Caco-2 (cell line): ENCODE measurements at regions not wholly inside any gene's neighbourhood (a gene's known extent, or its start where the extent isn't known, plus 50 kb on each side); places are given as distances from the start of the nearest gene placed in this dataset.

Experiments
- BruUV-seq: library from RNA; stranded (reverse); fragments of 400-500 nt; replicated peaks from 2 replicates; lab custom pipeline; 2021; lab: Mats Ljungman, UMichigan
- CTCF ChIA-PET: fragments of 300-600 bp; sonication (Branson Sonifier 250); formaldehyde crosslinking; loops from one replicate; lab custom pipeline; 2022; ENCODE audit warnings: antibody characterized with exemption; lab: Charles Lee
- POLR2A ChIA-PET: fragments of 300-600 bp; sonication (Branson Sonifier 250); formaldehyde crosslinking; loops from one replicate; lab custom pipeline; 2022; ENCODE audit warnings: antibody characterized with exemption; lab: Charles Lee
- DNase-seq, 2 experiments: peaks; one replicate each; pipeline versions ENCODE4 v3.0.0 to v3.0.0-alpha.2; 2020 to 2022
- H3K27me3 ChIP-seq: replicated peaks from 2 replicates; pipeline ENCODE4 v1.6.0; 2011; ENCODE audit warnings: low read length; ENCODE audit not compliant: control insufficient read depth, insufficient read depth
- H3K36me3 ChIP-seq: 2 replicates; pipeline ENCODE4 v1.5.1; 2011; ENCODE audit warnings: low read length; ENCODE audit not compliant: control insufficient read depth, insufficient read depth
- H3K4me1 ChIP-seq: fragments of 250-450 bp; sonication (Bioruptor Pico); 2 replicates; pipeline ENCODE4 v1.5.1; 2020; ENCODE audit warnings: mild to moderate bottlenecking
- H3K4me3 ChIP-seq: 2 replicates; pipeline ENCODE4 v1.5.1; 2011; ENCODE audit warnings: low read depth, mild to moderate bottlenecking, control low read depth, low read length
- H3K9me3 ChIP-seq: fragments of 250-450 bp; sonication (Bioruptor Pico); 2 replicates; pipeline ENCODE4 v1.5.1; 2020; ENCODE audit warnings: mild to moderate bottlenecking, moderate library complexity
- H3K27ac Mint-ChIP-seq: one replicate; pipeline ENCODE4 v1.8.0; 2022; ENCODE audit warnings: mixed read lengths; ENCODE audit not compliant: unreplicated experiment
- H3K27me3 Mint-ChIP-seq: one replicate; pipeline ENCODE4 v1.8.0; 2022; ENCODE audit warnings: mixed read lengths; ENCODE audit not compliant: insufficient read depth, unreplicated experiment
- H3K36me3 Mint-ChIP-seq: one replicate; pipeline ENCODE4 v1.8.0; 2022; ENCODE audit warnings: mild to moderate bottlenecking, mixed read lengths; ENCODE audit not compliant: insufficient read depth, unreplicated experiment
- H3K4me1 Mint-ChIP-seq: one replicate; pipeline ENCODE4 v1.8.0; 2022; ENCODE audit warnings: low read depth, mixed read lengths; ENCODE audit not compliant: unreplicated experiment
- H3K4me3 Mint-ChIP-seq: one replicate; pipeline ENCODE4 v1.8.0; 2022; ENCODE audit warnings: mild to moderate bottlenecking, moderate library complexity, mixed read lengths; ENCODE audit not compliant: unreplicated experiment
- H3K9me3 Mint-ChIP-seq: one replicate; pipeline ENCODE4 v1.8.0; 2022; ENCODE audit warnings: mixed read lengths; ENCODE audit not compliant: unreplicated experiment
- intact Hi-C: fragments of 100-400 bp; cut with micrococcal nuclease; formaldehyde crosslinking; loops from one replicate; pipeline ENCODE4 v1.10.0; 2022; ENCODE audit not compliant: unreplicated experiment
- TF ChIP-seq, protein P1 (sequence below), 2 experiments: fragments of 200-600 bp in 1 of 2; IDR thresholded peaks; 1 replicate in 1 of 2; 2 replicates in 1 of 2; pipeline versions ENCODE4 v1.5.1 to v1.8.0; 2011 to 2022; ENCODE audit warnings: antibody characterized with exemption in 1 of 2, control low read depth in 1 of 2, inconsistent platforms in 1 of 2, low read depth in 1 of 2, low read length in 1 of 2, mild to moderate bottlenecking in 1 of 2, moderate library complexity in 1 of 2; ENCODE audit not compliant: insufficient read depth in 1 of 2, severe bottlenecking in 1 of 2, unreplicated experiment in 1 of 2

DNA sequence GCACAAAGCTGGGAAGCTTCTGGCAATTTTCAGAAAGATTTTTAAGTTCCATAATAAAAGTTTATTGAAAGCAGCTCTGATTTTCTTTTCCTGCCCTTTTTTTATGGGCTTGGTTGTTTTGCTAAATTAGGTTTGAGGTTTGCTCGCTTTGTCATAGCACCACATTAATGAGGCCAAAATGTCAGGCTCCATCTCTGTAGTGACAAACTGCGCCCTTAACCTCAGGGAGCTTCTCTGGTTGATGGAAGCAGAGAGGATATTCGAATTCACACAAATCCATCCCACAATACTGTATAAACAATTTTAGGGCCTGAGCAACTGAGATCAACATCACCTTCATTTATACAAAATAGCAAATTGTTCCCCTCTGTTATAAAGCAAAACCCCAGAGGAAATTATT is 342.6 kb upstream of the TMPO start:
- TF ChIP-seq, protein P1, sequence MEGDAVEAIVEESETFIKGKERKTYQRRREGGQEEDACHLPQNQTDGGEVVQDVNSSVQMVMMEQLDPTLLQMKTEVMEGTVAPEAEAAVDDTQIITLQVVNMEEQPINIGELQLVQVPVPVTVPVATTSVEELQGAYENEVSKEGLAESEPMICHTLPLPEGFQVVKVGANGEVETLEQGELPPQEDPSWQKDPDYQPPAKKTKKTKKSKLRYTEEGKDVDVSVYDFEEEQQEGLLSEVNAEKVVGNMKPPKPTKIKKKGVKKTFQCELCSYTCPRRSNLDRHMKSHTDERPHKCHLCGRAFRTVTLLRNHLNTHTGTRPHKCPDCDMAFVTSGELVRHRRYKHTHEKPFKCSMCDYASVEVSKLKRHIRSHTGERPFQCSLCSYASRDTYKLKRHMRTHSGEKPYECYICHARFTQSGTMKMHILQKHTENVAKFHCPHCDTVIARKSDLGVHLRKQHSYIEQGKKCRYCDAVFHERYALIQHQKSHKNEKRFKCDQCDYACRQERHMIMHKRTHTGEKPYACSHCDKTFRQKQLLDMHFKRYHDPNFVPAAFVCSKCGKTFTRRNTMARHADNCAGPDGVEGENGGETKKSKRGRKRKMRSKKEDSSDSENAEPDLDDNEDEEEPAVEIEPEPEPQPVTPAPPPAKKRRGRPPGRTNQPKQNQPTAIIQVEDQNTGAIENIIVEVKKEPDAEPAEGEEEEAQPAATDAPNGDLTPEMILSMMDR (IDR thresholded peaks at IDR 0.05; ENCODE audit: insufficient read depth in 1 of 2, low read depth in 1 of 2, low read length in 1 of 2, severe bottlenecking in 1 of 2, unreplicated experiment in 1 of 2), result no peak
- ChIA-PET CTCF (no interaction called here), POLR2A (no interaction called here)
- Mint-ChIP-seq H3K36me3 (no peaks in the 10 kb centered on the region), H3K4me3 (no peak overlapping the region), H3K4me1 (no peaks in the 10 kb centered on the region), H3K27ac (no peak overlapping the region), H3K27me3 (no peaks in the 10 kb centered on the region), H3K9me3 (peaks cover 4% of the 10 kb centered on the region)
- Histone ChIP-seq H3K9me3 (no peaks in the 10 kb centered on the region), H3K4me1 (no peaks in the 10 kb centered on the region), H3K4me3 (no peak overlapping the region), H3K36me3 (no peaks in the 10 kb centered on the region), H3K27me3 (no peaks in the 10 kb centered on the region)
- no TSS peak for BruUV-seq
- intact Hi-C loops, result no loop called here
- DNase-seq, result no peak

DNA sequence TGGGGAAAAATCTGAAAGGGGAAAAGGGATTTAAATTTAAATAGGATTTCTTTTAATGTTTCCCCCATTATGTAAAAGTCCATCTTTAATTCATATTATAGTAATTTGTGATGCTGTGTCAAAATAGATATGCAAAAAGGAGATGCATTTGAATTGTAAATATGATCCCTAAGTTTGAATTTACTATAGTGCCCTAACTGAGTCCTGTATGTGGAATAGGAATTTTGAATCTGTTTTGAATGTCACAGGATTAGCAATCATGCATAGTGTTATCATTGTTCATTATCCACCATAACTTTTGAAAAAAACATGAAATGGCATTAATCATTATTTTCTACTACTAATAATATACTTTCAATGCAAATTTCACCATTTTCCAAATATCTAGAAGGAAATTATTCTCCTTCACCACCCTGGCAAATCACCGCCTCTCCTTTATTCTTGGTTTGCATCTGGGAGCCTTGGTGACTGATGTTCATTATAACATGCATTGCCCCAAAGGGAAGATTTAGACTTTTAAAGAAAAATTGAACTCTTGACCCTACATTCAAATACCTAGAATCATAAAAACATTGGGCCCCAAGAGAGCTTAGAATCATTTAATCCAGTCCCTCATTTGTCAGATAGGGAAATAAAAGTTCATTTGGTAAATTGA is 341.5 kb upstream of the TMPO start:
- Mint-ChIP-seq H3K4me1 (no peaks in the 10 kb centered on the region), H3K36me3 (no peaks in the 10 kb centered on the region), H3K27ac (no peak overlapping the region), H3K27me3 (no peaks in the 10 kb centered on the region), H3K9me3 (no peaks in the 10 kb centered on the region), H3K4me3 (no peak overlapping the region)
- H3K9me3 ChIP-seq, result no peaks in the 10 kb centered on the region
- H3K36me3 ChIP-seq, result no peaks in the 10 kb centered on the region
- BruUV-seq, result no TSS peak
- TF ChIP-seq, protein P1 (IDR thresholded peaks at IDR 0.05; ENCODE audit: insufficient read depth in 1 of 2, low read depth in 1 of 2, low read length in 1 of 2, severe bottlenecking in 1 of 2, unreplicated experiment in 1 of 2), result no peak
- CTCF ChIA-PET, result no interaction called here
- POLR2A ChIA-PET, result no interaction called here
- DNase-seq, result no peak
- intact Hi-C loops, result no loop called here
- no peaks in the 10 kb centered on the region for H3K27me3 ChIP-seq
- H3K4me3 ChIP-seq, result no peak overlapping the region
- no peaks in the 10 kb centered on the region for H3K4me1 ChIP-seq

DNA sequence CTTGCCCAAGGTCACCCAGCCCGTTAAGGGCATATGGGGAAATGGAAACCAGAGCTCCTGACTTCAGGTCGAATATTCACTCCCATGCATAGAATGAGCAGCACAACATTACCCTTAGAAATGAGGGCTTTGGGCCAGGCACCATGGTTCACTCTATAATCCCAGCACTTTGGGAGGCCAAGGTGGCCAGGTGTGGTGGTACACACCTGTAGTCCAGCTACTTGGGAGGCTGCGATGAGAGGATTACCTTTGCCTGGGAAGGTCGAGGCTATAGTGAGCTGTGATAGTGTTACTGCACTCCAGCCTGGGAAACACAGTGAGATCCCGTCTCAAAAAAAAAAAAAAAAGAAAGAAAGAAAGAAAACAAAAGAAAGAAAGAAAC is 341.0 kb upstream of the TMPO start:
- Histone ChIP-seq H3K4me3 (no peak overlapping the region), H3K9me3 (no peaks in the 10 kb centered on the region), H3K27me3 (no peaks in the 10 kb centered on the region), H3K36me3 (no peaks in the 10 kb centered on the region), H3K4me1 (no peaks in the 10 kb centered on the region)
- Mint-ChIP-seq H3K27me3 (no peaks in the 10 kb centered on the region), H3K36me3 (no peaks in the 10 kb centered on the region), H3K9me3 (no peaks in the 10 kb centered on the region), H3K4me3 (no peak overlapping the region), H3K4me1 (no peaks in the 10 kb centered on the region), H3K27ac (no peak overlapping the region)
- intact Hi-C loops, result no loop called here
- no TSS peak for BruUV-seq
- TF ChIP-seq, protein P1 (IDR thresholded peaks at IDR 0.05; ENCODE audit: insufficient read depth in 1 of 2, low read depth in 1 of 2, low read length in 1 of 2, severe bottlenecking in 1 of 2, unreplicated experiment in 1 of 2), result no peak
- CTCF ChIA-PET, result no interaction called here
- POLR2A ChIA-PET, result no interaction called here
- no peak for DNase-seq
